HEK293 (cell line): ENCODE measurements at regions not wholly inside any gene's neighbourhood (a gene's known extent, or its start where the extent isn't known, plus 50 kb on each side); places are given as distances from the start of the nearest gene placed in this dataset.

Experiments
- CTCF ChIA-PET: fragments of 350-600 bp; formaldehyde crosslinking; extraction: SDS; loops from one replicate; lab custom pipeline; 2021; ENCODE audit warnings: antibody characterized with exemption; lab: Yijun Ruan, JAX
- POLR2A ChIA-PET: fragments of 300-600 bp; formaldehyde crosslinking; extraction: SDS; loops from one replicate; lab custom pipeline; 2020; ENCODE audit warnings: antibody characterized with exemption, inconsistent platforms; lab: Yijun Ruan, JAX
- H3K27ac ChIP-seq: fragments of 200-500 bp; sonication (Bioruptor generic); 2 replicates; pipeline ENCODE4 v1.5.1; 2014; ENCODE audit warnings: low read depth, low read length, control low read depth, inconsistent platforms; ENCODE audit errors: extremely low read depth
- H3K36me3 ChIP-seq, 2 experiments: fragments of 200-500 bp in 1 of 2; sonication (Bioruptor generic) in 1 of 2; 1 replicate in 1 of 2; 2 replicates in 1 of 2; pipeline ENCODE4 v1.5.1; 2014 to 2017; ENCODE audit warnings: inconsistent platforms in 2 of 2, low read length in 2 of 2; ENCODE audit not compliant: control insufficient read depth in 2 of 2, insufficient read depth in 1 of 2
- H3K4me1 ChIP-seq: fragments of 200-500 bp; sonication (Bioruptor generic); 2 replicates; pipeline ENCODE4 v1.5.1; 2014; ENCODE audit warnings: mild to moderate bottlenecking, low read length, inconsistent platforms; ENCODE audit not compliant: control insufficient read depth, insufficient read depth
- H3K4me3 ChIP-seq: 2 replicates; pipeline ENCODE4 v1.5.1; 2011; ENCODE audit warnings: low read depth, mild to moderate bottlenecking, control low read depth, low read length, moderate library complexity
- H3K9me3 ChIP-seq: fragments of 200-500 bp; sonication (Bioruptor generic); 2 replicates; pipeline ENCODE4 v1.5.1; 2014; ENCODE audit warnings: low read depth, low read length, inconsistent platforms; ENCODE audit not compliant: control insufficient read depth, insufficient read depth
- CTCF ChIP-seq: fragments of 450-650 bp; formaldehyde crosslinking; IDR thresholded peaks from 2 replicates; pipeline ENCODE4 v1.5.1; 2016; ENCODE audit warnings: missing biosample characterization, missing genetic modification characterization
- HOXC10 ChIP-seq: sonication (generic); formaldehyde crosslinking; IDR thresholded peaks from 2 replicates; pipeline ENCODE4 v1.8.1; 2023; ENCODE audit warnings: mild to moderate bottlenecking, missing genetic modification reagents
- ZFHX2 ChIP-seq: fragments of 450-650 bp; formaldehyde crosslinking; conservative IDR thresholded peaks from 2 replicates; pipeline ENCODE4 v1.5.1; 2016; ENCODE audit warnings: missing biosample characterization, missing genetic modification characterization
- ZFP41 ChIP-seq: fragments of 450-650 bp; formaldehyde crosslinking; IDR thresholded peaks from 2 replicates; pipeline ENCODE4 v1.5.1; 2016; ENCODE audit warnings: missing biosample characterization, missing genetic modification characterization, borderline replicate concordance
- ZNF138 ChIP-seq: fragments of 450-650 bp; formaldehyde crosslinking; IDR thresholded peaks from 2 replicates; pipeline ENCODE4 v1.5.1; 2016; ENCODE audit warnings: missing biosample characterization, missing genetic modification characterization, borderline replicate concordance
- ZNF202 ChIP-seq: fragments of 450-650 bp; formaldehyde crosslinking; IDR thresholded peaks from 2 replicates; pipeline ENCODE4 v1.5.1; 2016; ENCODE audit warnings: missing biosample characterization, missing genetic modification characterization, borderline replicate concordance
- ZNF214 ChIP-seq: fragments of 450-650 bp; formaldehyde crosslinking; IDR thresholded peaks from 2 replicates; pipeline ENCODE4 v1.5.1; 2017; ENCODE audit warnings: missing biosample characterization, mild to moderate bottlenecking, missing genetic modification characterization, borderline replicate concordance
- ZNF341 ChIP-seq: fragments of 450-650 bp; formaldehyde crosslinking; IDR thresholded peaks from 2 replicates; pipeline ENCODE4; 2016; ENCODE audit warnings: low read depth, missing biosample characterization, missing genetic modification characterization
- ZNF433 ChIP-seq: fragments of 450-650 bp; formaldehyde crosslinking; IDR thresholded peaks from 2 replicates; pipeline ENCODE4 v1.5.1; 2016; ENCODE audit warnings: missing biosample characterization, missing genetic modification characterization, low read depth
- ZNF48 ChIP-seq: fragments of 450-650 bp; formaldehyde crosslinking; IDR thresholded peaks from 2 replicates; pipeline ENCODE4 v1.5.1; 2016; ENCODE audit warnings: missing biosample characterization, missing genetic modification characterization
- ZNF549 ChIP-seq: fragments of 450-650 bp; IDR thresholded peaks from 2 replicates; pipeline ENCODE4 v1.5.1; 2018; ENCODE audit warnings: missing biosample characterization, missing genetic modification characterization, mild to moderate bottlenecking, inconsistent platforms, moderate library complexity
- TF ChIP-seq, protein P1 (sequence below): fragments of 450-650 bp; formaldehyde crosslinking; IDR thresholded peaks from 2 replicates; pipeline ENCODE4 v1.5.1; 2016; ENCODE audit warnings: missing biosample characterization, missing genetic modification characterization
- TF ChIP-seq, protein P2 (sequence below): fragments of 450-650 bp; formaldehyde crosslinking; IDR thresholded peaks from 2 replicates; pipeline ENCODE4 v1.5.1; 2016; ENCODE audit warnings: missing biosample characterization, missing genetic modification characterization
- TF ChIP-seq, protein P3 (sequence below): fragments of 450-650 bp; formaldehyde crosslinking; IDR thresholded peaks from 2 replicates; pipeline ENCODE4 v1.5.1; 2016; ENCODE audit warnings: missing biosample characterization, missing genetic modification characterization

- no peak for TF ChIP-seq ZNF214 (tag by site-specific recombination)
- TF ChIP-seq, protein P1, sequence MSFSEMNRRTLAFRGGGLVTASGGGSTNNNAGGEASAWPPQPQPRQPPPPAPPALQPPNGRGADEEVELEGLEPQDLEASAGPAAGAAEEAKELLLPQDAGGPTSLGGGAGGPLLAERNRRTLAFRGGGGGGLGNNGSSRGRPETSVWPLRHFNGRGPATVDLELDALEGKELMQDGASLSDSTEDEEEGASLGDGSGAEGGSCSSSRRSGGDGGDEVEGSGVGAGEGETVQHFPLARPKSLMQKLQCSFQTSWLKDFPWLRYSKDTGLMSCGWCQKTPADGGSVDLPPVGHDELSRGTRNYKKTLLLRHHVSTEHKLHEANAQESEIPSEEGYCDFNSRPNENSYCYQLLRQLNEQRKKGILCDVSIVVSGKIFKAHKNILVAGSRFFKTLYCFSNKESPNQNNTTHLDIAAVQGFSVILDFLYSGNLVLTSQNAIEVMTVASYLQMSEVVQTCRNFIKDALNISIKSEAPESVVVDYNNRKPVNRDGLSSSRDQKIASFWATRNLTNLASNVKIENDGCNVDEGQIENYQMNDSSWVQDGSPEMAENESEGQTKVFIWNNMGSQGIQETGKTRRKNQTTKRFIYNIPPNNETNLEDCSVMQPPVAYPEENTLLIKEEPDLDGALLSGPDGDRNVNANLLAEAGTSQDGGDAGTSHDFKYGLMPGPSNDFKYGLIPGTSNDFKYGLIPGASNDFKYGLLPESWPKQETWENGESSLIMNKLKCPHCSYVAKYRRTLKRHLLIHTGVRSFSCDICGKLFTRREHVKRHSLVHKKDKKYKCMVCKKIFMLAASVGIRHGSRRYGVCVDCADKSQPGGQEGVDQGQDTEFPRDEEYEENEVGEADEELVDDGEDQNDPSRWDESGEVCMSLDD (tag by site-specific recombination) = no peak
- TF ChIP-seq HOXC10 (CRISPR knock-in tag) = no peak
- no peak for TF ChIP-seq ZNF549
- TF ChIP-seq ZNF341 = no peak
- TF ChIP-seq, protein P2, sequence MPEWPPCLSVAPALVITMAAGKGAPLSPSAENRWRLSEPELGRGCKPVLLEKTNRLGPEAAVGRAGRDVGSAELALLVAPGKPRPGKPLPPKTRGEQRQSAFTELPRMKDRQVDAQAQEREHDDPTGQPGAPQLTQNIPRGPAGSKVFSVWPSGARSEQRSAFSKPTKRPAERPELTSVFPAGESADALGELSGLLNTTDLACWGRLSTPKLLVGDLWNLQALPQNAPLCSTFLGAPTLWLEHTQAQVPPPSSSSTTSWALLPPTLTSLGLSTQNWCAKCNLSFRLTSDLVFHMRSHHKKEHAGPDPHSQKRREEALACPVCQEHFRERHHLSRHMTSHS (tag by site-specific recombination) = no peak
- TF ChIP-seq ZNF433 (tag by site-specific recombination) = no peak
- no peak for TF ChIP-seq ZNF138 (tag by site-specific recombination)
- TF ChIP-seq ZFHX2 (tag by site-specific recombination) = no peak
- TF ChIP-seq ZNF48 (tag by site-specific recombination) = no peak
- TF ChIP-seq CTCF = no peak
- TF ChIP-seq, protein P3, sequence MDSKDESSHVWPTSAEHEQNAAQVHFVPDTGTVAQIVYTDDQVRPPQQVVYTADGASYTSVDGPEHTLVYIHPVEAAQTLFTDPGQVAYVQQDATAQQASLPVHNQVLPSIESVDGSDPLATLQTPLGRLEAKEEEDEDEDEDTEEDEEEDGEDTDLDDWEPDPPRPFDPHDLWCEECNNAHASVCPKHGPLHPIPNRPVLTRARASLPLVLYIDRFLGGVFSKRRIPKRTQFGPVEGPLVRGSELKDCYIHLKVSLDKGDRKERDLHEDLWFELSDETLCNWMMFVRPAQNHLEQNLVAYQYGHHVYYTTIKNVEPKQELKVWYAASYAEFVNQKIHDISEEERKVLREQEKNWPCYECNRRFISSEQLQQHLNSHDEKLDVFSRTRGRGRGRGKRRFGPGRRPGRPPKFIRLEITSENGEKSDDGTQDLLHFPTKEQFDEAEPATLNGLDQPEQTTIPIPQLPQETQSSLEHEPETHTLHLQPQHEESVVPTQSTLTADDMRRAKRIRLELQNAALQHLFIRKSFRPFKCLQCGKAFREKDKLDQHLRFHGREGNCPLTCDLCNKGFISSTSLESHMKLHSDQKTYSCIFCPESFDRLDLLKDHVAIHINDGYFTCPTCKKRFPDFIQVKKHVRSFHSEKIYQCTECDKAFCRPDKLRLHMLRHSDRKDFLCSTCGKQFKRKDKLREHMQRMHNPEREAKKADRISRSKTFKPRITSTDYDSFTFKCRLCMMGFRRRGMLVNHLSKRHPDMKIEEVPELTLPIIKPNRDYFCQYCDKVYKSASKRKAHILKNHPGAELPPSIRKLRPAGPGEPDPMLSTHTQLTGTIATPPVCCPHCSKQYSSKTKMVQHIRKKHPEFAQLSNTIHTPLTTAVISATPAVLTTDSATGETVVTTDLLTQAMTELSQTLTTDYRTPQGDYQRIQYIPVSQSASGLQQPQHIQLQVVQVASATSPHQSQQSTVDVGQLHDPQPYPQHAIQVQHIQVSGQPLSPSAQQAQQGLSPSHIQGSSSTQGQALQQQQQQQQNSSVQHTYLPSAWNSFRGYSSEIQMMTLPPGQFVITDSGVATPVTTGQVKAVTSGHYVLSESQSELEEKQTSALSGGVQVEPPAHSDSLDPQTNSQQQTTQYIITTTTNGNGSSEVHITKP (tag by site-specific recombination) = no peak
- TF ChIP-seq ZNF202 (tag by site-specific recombination) = no peak
- TF ChIP-seq ZFP41 (tag by site-specific recombination) = no peak
- Histone ChIP-seq H3K27ac (no peak overlapping the region), H3K9me3 (no peaks in the 10 kb centered on the region), H3K36me3 (no peaks in the 10 kb centered on the region), H3K4me1 (peaks cover 6% of the 10 kb centered on the region), H3K4me3 (no peak overlapping the region)
- ChIA-PET CTCF (interaction anchor here (0.5 to 1.5 kb wide), 3 partner anchors 14 to 98 kb away, joined by 3 read pairs; no protein-coding TSS in a partner anchor), POLR2A (no interaction called here)
Measured at GRCh38 chr6:130598021-130598989, 228.9 kb upstream of the SMLR1 start.
